Peyer's patch (tissue), 4 donors: ENCODE measurements at regions not wholly inside any gene's neighbourhood (a gene's known extent, or its start where the extent isn't known, plus 50 kb on each side); places are given as distances from the start of the nearest gene placed in this dataset.

ENCODE experiments used
- CTCF ChIP-seq, 6 experiments: fragments of 450-650 bp in 4 of 6; fragments of 200-600 bp in 2 of 6; sonication (generic) in 1 of 6; IDR thresholded peaks; one replicate each; pipeline ENCODE4 v1.5.1; 2017 to 2019; ENCODE audit warnings: antibody characterized with exemption in 6 of 6, mild to moderate bottlenecking in 3 of 6, moderate library complexity in 1 of 6
- POLR2A ChIP-seq, 2 donors: fragments of 450-650 bp; IDR thresholded peaks; one replicate each; pipeline ENCODE4 v1.5.1; 2017; ENCODE audit warnings: antibody characterized with exemption in 2 of 2, mild to moderate bottlenecking in 2 of 2, moderate library complexity in 2 of 2

- TF ChIP-seq POLR2A (IDR thresholded peaks at IDR 0.05) (no peak), CTCF (IDR thresholded peaks at IDR 0.05) (no peak)
Observed at GRCh38 chr16:85492295-85492864, 120.7 kb upstream of the GSE1 start.
